ENCODE measurements at regions not wholly inside any gene's neighbourhood (a gene's known extent, or its start where the extent isn't known, plus 50 kb on each side); places are given as distances from the start of the nearest gene placed in this dataset.
A peak's percentile ranks its signal among the peaks of the same experiment; 100 is the strongest.

DNA sequence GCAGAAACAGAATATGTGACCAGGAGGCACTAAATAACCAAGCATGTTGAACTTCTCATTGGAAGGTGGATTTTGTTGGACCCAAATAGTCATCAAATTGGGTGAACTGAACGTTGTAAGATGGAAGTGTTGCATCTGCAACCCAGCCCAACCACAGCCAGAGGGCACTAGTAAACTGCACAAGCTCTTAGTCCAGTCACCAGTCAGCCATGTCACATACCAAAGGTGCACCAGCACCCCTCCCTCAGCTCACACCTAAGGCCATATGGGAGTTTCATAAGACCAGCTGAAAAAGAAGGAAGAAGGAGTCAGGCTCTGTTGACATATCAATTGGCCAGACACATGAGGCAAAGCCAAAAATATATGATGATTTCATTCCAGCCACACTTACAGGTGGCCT is 481.7 kb upstream of the NR5A2 start:
- peak; percentile 33; the same call in 1 of the 3 replicates for ATAC-seq (ENCODE audit: low read depth)
- peaks cover 2% of the 10 kb centered on the region for H3K9me3 ChIP-seq (ENCODE audit: severe bottlenecking)
- H3K27me3 ChIP-seq (ENCODE audit: insufficient read depth, poor library complexity, severe bottlenecking), result no peaks in the 10 kb centered on the region
- H3K4me1 ChIP-seq (ENCODE audit: insufficient read depth, poor library complexity, severe bottlenecking), result no peaks in the 10 kb centered on the region
- TF ChIP-seq, protein P1, sequence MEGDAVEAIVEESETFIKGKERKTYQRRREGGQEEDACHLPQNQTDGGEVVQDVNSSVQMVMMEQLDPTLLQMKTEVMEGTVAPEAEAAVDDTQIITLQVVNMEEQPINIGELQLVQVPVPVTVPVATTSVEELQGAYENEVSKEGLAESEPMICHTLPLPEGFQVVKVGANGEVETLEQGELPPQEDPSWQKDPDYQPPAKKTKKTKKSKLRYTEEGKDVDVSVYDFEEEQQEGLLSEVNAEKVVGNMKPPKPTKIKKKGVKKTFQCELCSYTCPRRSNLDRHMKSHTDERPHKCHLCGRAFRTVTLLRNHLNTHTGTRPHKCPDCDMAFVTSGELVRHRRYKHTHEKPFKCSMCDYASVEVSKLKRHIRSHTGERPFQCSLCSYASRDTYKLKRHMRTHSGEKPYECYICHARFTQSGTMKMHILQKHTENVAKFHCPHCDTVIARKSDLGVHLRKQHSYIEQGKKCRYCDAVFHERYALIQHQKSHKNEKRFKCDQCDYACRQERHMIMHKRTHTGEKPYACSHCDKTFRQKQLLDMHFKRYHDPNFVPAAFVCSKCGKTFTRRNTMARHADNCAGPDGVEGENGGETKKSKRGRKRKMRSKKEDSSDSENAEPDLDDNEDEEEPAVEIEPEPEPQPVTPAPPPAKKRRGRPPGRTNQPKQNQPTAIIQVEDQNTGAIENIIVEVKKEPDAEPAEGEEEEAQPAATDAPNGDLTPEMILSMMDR (IDR thresholded peaks at IDR 0.05; ENCODE audit: poor library complexity, severe bottlenecking), result peak; percentile 31
- no peak for DNase-seq (ENCODE audit: low spot score)
- H3K4me3 ChIP-seq (ENCODE audit: severe bottlenecking), result no peak overlapping the region
- no peak overlapping the region for H3K27ac ChIP-seq (ENCODE audit: poor library complexity, severe bottlenecking)
- H3K36me3 ChIP-seq (ENCODE audit: low read depth), result no peaks in the 10 kb centered on the region

GRCh38 chr1:199546323-199546722 is 481.2 kb upstream of the NR5A2 start:
- Histone ChIP-seq H3K9me3 (ENCODE audit: severe bottlenecking) (peaks cover 2% of the 10 kb centered on the region), H3K27me3 (ENCODE audit: insufficient read depth, poor library complexity, severe bottlenecking) (no peaks in the 10 kb centered on the region), H3K27ac (ENCODE audit: poor library complexity, severe bottlenecking) (no peak overlapping the region), H3K36me3 (ENCODE audit: low read depth) (no peaks in the 10 kb centered on the region), H3K4me3 (ENCODE audit: severe bottlenecking) (no peak overlapping the region), H3K4me1 (ENCODE audit: insufficient read depth, poor library complexity, severe bottlenecking) (no peaks in the 10 kb centered on the region)
- DNase-seq (ENCODE audit: low spot score) (no peak), ATAC-seq (ENCODE audit: low read depth) (peak; percentile 29; the same call in 1 of the 3 replicates)
- TF ChIP-seq, protein P1 (IDR thresholded peaks at IDR 0.05; ENCODE audit: poor library complexity, severe bottlenecking), result no peak

GRCh38 chr1:199549421-199549820 is 478.1 kb upstream of the NR5A2 start:
- H3K36me3 ChIP-seq (ENCODE audit: low read depth), result no peaks in the 10 kb centered on the region
- H3K9me3 ChIP-seq (ENCODE audit: severe bottlenecking), result peaks cover 1% of the 10 kb centered on the region
- no peak for ATAC-seq (ENCODE audit: low read depth)
- TF ChIP-seq, protein P1 (IDR thresholded peaks at IDR 0.05; ENCODE audit: poor library complexity, severe bottlenecking), result no peak
- H3K27ac ChIP-seq (ENCODE audit: poor library complexity, severe bottlenecking), result no peak overlapping the region
- no peaks in the 10 kb centered on the region for H3K27me3 ChIP-seq (ENCODE audit: insufficient read depth, poor library complexity, severe bottlenecking)
- H3K4me1 ChIP-seq (ENCODE audit: insufficient read depth, poor library complexity, severe bottlenecking), result no peaks in the 10 kb centered on the region
- DNase-seq (ENCODE audit: low spot score), result no peak
- H3K4me3 ChIP-seq (ENCODE audit: severe bottlenecking), result no peak overlapping the region

- Histone ChIP-seq H3K4me3 (ENCODE audit: severe bottlenecking) (no peak overlapping the region), H3K27me3 (ENCODE audit: insufficient read depth, poor library complexity, severe bottlenecking) (no peaks in the 10 kb centered on the region), H3K27ac (ENCODE audit: poor library complexity, severe bottlenecking) (no peak overlapping the region), H3K36me3 (ENCODE audit: low read depth) (no peaks in the 10 kb centered on the region), H3K9me3 (ENCODE audit: severe bottlenecking) (no peaks in the 10 kb centered on the region), H3K4me1 (ENCODE audit: insufficient read depth, poor library complexity, severe bottlenecking) (no peaks in the 10 kb centered on the region)
- ATAC-seq (ENCODE audit: low read depth) (no peak), DNase-seq (ENCODE audit: low spot score) (no peak)
- TF ChIP-seq, protein P1 (IDR thresholded peaks at IDR 0.05; ENCODE audit: poor library complexity, severe bottlenecking), result no peak
Observed at GRCh38 chr1:199550199-199551065, 477.1 kb upstream of the NR5A2 start.
